K562 (cell line): ENCODE measurements at regions not wholly inside any gene's neighbourhood (a gene's known extent, or its start where the extent isn't known, plus 50 kb on each side); places are given as distances from the start of the nearest gene placed in this dataset.

Source experiments
- ATAC-seq: fragments of 200-7000 bp; cut with Tn5 transposase; 3 replicates; pipeline ENCODE4 v1.9.1; 2020; ENCODE audit warnings: moderate library complexity
- BruUV-seq: library from RNA; stranded (reverse); fragments of 400-500 nt; replicated peaks from 2 replicates; lab custom pipeline; 2021; lab: Mats Ljungman, UMichigan
- CTCF ChIA-PET: fragments of 300-600 bp; formaldehyde crosslinking; extraction: SDS; loops from one replicate; lab custom pipeline; 2021; ENCODE audit warnings: low intra/inter-chr PET ratio; lab: Yijun Ruan, JAX
- POLR2A ChIA-PET: fragments of 300-600, 350-650 bp; sonication (Branson Sonifier 250); formaldehyde crosslinking; extraction: SDS; loops from one replicate; lab custom pipeline; 2021; ENCODE audit warnings: antibody characterized with exemption, inconsistent platforms; lab: Yijun Ruan, JAX
- DNase-seq, 4 experiments: peaks; one replicate each; pipeline versions ENCODE4 v3.0.0 to v3.0.0-alpha.2; 2011 to 2018; ENCODE audit warnings: low spot score in 3 of 4, mixed read lengths in 3 of 4; ENCODE audit errors: extremely low read depth in 1 of 4
- FAIRE-seq: peaks from 2 replicates; lab custom pipeline; 2011; peaks lifted over from hg19 to GRCh38; lab: Jason Lieb, UNC
- H2AFZ ChIP-seq: 2 replicates; pipeline ENCODE4 v1.6.0; 2011; ENCODE audit warnings: low read depth, low read length, control low read depth, inconsistent platforms
- H3K27ac ChIP-seq: fragments of 200-600 bp; 3 replicates; pipeline ENCODE4 v1.8.0; 2011; ENCODE audit warnings: low read depth, mild to moderate bottlenecking, control low read depth, inconsistent platforms, low read length, moderate library complexity, mixed read lengths; ENCODE audit errors: extremely low read depth
- H3K27me3 ChIP-seq, 2 experiments: fragments of 300-600 bp in 1 of 2; 2 replicates in 1 of 2; 3 replicates in 1 of 2; pipeline versions ENCODE4 v1.6.0 to v1.8.0; 2011; ENCODE audit warnings: inconsistent platforms in 2 of 2, low read length in 2 of 2, mild to moderate bottlenecking in 1 of 2, mixed read lengths in 1 of 2, moderate library complexity in 1 of 2; ENCODE audit not compliant: control insufficient read depth in 2 of 2, insufficient read depth in 2 of 2
- H3K36me3 ChIP-seq: fragments of 300-600 bp; 3 replicates; pipeline ENCODE4 v1.8.0; 2011; ENCODE audit warnings: mild to moderate bottlenecking, low read length, inconsistent platforms; ENCODE audit not compliant: control insufficient read depth, insufficient read depth
- H3K4me1 ChIP-seq, 2 experiments: fragments of 200-600 bp in 1 of 2; replicated peaks in 1 of 2; 2 replicates in 1 of 2; 3 replicates in 1 of 2; pipeline versions ENCODE4 v1.5.1 to v1.8.0; 2011; ENCODE audit warnings: inconsistent platforms in 2 of 2, low read length in 2 of 2, mild to moderate bottlenecking in 1 of 2, mixed read lengths in 1 of 2, moderate library complexity in 1 of 2; ENCODE audit not compliant: control insufficient read depth in 2 of 2, insufficient read depth in 2 of 2
- H3K4me2 ChIP-seq: 2 replicates; pipeline ENCODE4 v1.6.1; 2011; ENCODE audit warnings: low read length, control low read depth, inconsistent platforms, mixed read lengths; ENCODE audit not compliant: insufficient read depth
- H3K4me3 ChIP-seq: fragments of 200-600 bp; sonication (generic), shearing (Covaris generic); 2 replicates; pipeline ENCODE4 v1.5.1; 2016; ENCODE audit warnings: control low read depth, inconsistent platforms
- H3K79me2 ChIP-seq: fragments of 200-600 bp; 3 replicates; pipeline ENCODE4 v1.8.0; 2011; ENCODE audit warnings: low read length, inconsistent platforms; ENCODE audit not compliant: control insufficient read depth, insufficient read depth
- H3K9ac ChIP-seq, 2 experiments: 2 replicates each; pipeline versions ENCODE4 v1.6.0 to v1.6.1; 2011; ENCODE audit warnings: low read depth in 2 of 2, low read length in 2 of 2, control low read depth in 1 of 2, inconsistent platforms in 1 of 2, mild to moderate bottlenecking in 1 of 2, mixed read lengths in 1 of 2; ENCODE audit not compliant: insufficient read depth in 1 of 2
- H3K9me1 ChIP-seq: one replicate; pipeline ENCODE4 v1.6.0; 2011; ENCODE audit warnings: inconsistent platforms, mild to moderate bottlenecking, low read length, moderate library complexity; ENCODE audit not compliant: control insufficient read depth, insufficient read depth
- H3K9me3 ChIP-seq: replicated peaks from 2 replicates; pipeline ENCODE4 v1.5.1; 2011; ENCODE audit warnings: low read depth, low read length, inconsistent platforms; ENCODE audit not compliant: control insufficient read depth, insufficient read depth
- H4K20me1 ChIP-seq: replicated peaks from 2 replicates; pipeline ENCODE4 v1.6.1; 2011; ENCODE audit warnings: low read length, inconsistent platforms, mixed read lengths; ENCODE audit not compliant: control insufficient read depth, insufficient read depth
- MCM7 ChIP-seq, 2 experiments: fragments of 450-650 bp; IDR thresholded peaks; 2 replicates each; pipeline ENCODE4 v1.6.1; 2016 to 2018
- WGBS: fragments of 100-300 bp; shearing (Covaris generic); methylation state at CpG from one replicate; pipeline ENCODE4 v1.1.6; 2016; ENCODE audit warnings: low coverage, mixed read lengths; ENCODE audit not compliant: insufficient coverage; ENCODE audit errors: missing lambda C conversion rate; 5-methylcytosine and 5-hydroxymethylcytosine counted together
- in situ Hi-C: fragments of 300-500 bp; cut with MboI; formaldehyde crosslinking; loops from 4 replicates; pipeline ENCODE4 v1.15.0; 2018; ENCODE audit warnings: inconsistent platforms, mixed read lengths
- intact Hi-C: fragments of 100-400 bp; cut with micrococcal nuclease; formaldehyde crosslinking; loops from 2 replicates; pipeline ENCODE4 v1.14.2; 2022
- TF ChIP-seq, protein P1 (sequence below), 2 experiments: fragments of 450-650 bp; formaldehyde crosslinking in 1 of 2; IDR thresholded peaks; 2 replicates each; pipeline versions ENCODE4 v1.4.0 to v1.6.1; 2014 to 2020; ENCODE audit warnings: mild to moderate bottlenecking in 2 of 2, borderline replicate concordance in 1 of 2, low read depth in 1 of 2
- TF ChIP-seq, protein P2 (sequence below): fragments of 200-800 bp; sonication (Bioruptor generic); IDR thresholded peaks from 2 replicates; pipeline ENCODE4 v1.6.1; 2017; ENCODE audit warnings: missing genetic modification characterization, missing compliant biosample characterization

- FAIRE-seq = no peak
- H4K20me1 ChIP-seq = no peaks in the 10 kb centered on the region
- no peak for TF ChIP-seq MCM7 (IDR thresholded peaks at IDR 0.05)
- TF ChIP-seq, all 486 proteins: peak for 0
- Histone ChIP-seq H3K27ac (no peak overlapping the region), H3K4me2 (no peak overlapping the region), H3K36me3 (no peaks in the 10 kb centered on the region), H3K9ac (no peak overlapping the region), H3K9me3 (no peaks in the 10 kb centered on the region), H2AFZ (no peak overlapping the region), H3K4me3 (no peak overlapping the region), H3K4me1 (no peaks in the 10 kb centered on the region), H3K27me3 (no peaks in the 10 kb centered on the region), H3K79me2 (no peaks in the 10 kb centered on the region), H3K9me1 (no peaks in the 10 kb centered on the region)
- in situ Hi-C loops (no loop called here), intact Hi-C loops (no loop called here)
- ChIA-PET POLR2A (no interaction called here), CTCF (no interaction called here)
- DNase-seq (no peak), ATAC-seq (no peak)
- no TSS peak for BruUV-seq
- 5% methylated on average over 3 of the region's 3 CpGs for WGBS
Measured at GRCh38 chr2:67318563-67318962, 78.6 kb upstream of the ETAA1 start.

GRCh38 chr2:67318993-67319481 lies 78.1 kb upstream of the ETAA1 start:
- Histone ChIP-seq H3K9ac (no peak overlapping the region), H3K36me3 (no peaks in the 10 kb centered on the region), H3K4me2 (no peak overlapping the region), H3K27ac (no peak overlapping the region), H3K4me3 (no peak overlapping the region), H3K4me1 (no peaks in the 10 kb centered on the region), H3K79me2 (no peaks in the 10 kb centered on the region), H4K20me1 (no peaks in the 10 kb centered on the region), H3K9me3 (no peaks in the 10 kb centered on the region), H3K27me3 (no peaks in the 10 kb centered on the region), H3K9me1 (no peaks in the 10 kb centered on the region), H2AFZ (no peak overlapping the region)
- no TSS peak for BruUV-seq
- intact Hi-C loops (no loop called here), in situ Hi-C loops (no loop called here)
- POLR2A ChIA-PET = interaction anchor here (0.7 kb wide), 1 partner anchor 78 kb away, joined by 3 read pairs; the partner anchor contains the start of gene ETAA1
- FAIRE-seq (no peak), ATAC-seq (no peak), DNase-seq (no peak)
- 2% methylated on average over 5 of the region's 6 CpGs for WGBS
- CTCF ChIA-PET = no interaction called here
- TF ChIP-seq, protein P1, sequence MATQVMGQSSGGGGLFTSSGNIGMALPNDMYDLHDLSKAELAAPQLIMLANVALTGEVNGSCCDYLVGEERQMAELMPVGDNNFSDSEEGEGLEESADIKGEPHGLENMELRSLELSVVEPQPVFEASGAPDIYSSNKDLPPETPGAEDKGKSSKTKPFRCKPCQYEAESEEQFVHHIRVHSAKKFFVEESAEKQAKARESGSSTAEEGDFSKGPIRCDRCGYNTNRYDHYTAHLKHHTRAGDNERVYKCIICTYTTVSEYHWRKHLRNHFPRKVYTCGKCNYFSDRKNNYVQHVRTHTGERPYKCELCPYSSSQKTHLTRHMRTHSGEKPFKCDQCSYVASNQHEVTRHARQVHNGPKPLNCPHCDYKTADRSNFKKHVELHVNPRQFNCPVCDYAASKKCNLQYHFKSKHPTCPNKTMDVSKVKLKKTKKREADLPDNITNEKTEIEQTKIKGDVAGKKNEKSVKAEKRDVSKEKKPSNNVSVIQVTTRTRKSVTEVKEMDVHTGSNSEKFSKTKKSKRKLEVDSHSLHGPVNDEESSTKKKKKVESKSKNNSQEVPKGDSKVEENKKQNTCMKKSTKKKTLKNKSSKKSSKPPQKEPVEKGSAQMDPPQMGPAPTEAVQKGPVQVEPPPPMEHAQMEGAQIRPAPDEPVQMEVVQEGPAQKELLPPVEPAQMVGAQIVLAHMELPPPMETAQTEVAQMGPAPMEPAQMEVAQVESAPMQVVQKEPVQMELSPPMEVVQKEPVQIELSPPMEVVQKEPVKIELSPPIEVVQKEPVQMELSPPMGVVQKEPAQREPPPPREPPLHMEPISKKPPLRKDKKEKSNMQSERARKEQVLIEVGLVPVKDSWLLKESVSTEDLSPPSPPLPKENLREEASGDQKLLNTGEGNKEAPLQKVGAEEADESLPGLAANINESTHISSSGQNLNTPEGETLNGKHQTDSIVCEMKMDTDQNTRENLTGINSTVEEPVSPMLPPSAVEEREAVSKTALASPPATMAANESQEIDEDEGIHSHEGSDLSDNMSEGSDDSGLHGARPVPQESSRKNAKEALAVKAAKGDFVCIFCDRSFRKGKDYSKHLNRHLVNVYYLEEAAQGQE (IDR thresholded peaks at IDR 0.05; ENCODE audit: borderline replicate concordance) = no peak
- TF ChIP-seq, protein P1 (CRISPR knock-in tag; IDR thresholded peaks at IDR 0.05; ENCODE audit: low read depth) = no peak
- TF ChIP-seq, protein P2, sequence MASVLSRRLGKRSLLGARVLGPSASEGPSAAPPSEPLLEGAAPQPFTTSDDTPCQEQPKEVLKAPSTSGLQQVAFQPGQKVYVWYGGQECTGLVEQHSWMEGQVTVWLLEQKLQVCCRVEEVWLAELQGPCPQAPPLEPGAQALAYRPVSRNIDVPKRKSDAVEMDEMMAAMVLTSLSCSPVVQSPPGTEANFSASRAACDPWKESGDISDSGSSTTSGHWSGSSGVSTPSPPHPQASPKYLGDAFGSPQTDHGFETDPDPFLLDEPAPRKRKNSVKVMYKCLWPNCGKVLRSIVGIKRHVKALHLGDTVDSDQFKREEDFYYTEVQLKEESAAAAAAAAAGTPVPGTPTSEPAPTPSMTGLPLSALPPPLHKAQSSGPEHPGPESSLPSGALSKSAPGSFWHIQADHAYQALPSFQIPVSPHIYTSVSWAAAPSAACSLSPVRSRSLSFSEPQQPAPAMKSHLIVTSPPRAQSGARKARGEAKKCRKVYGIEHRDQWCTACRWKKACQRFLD (CRISPR knock-in tag) = no peak
